ENCODE measurements at regions not wholly inside any gene's neighbourhood (a gene's known extent, or its start where the extent isn't known, plus 50 kb on each side); places are given as distances from the start of the nearest gene placed in this dataset.
"Not testable (repeated sequence)": the region's sequence is repeated elsewhere in the genome, so short reads cannot be mapped to it uniquely, and the experiment has no call there.

- DNase-seq = no peak
Measured at GRCh38 chr7:3164380-3164792, 120.7 kb upstream of the CARD11 start.

DNA sequence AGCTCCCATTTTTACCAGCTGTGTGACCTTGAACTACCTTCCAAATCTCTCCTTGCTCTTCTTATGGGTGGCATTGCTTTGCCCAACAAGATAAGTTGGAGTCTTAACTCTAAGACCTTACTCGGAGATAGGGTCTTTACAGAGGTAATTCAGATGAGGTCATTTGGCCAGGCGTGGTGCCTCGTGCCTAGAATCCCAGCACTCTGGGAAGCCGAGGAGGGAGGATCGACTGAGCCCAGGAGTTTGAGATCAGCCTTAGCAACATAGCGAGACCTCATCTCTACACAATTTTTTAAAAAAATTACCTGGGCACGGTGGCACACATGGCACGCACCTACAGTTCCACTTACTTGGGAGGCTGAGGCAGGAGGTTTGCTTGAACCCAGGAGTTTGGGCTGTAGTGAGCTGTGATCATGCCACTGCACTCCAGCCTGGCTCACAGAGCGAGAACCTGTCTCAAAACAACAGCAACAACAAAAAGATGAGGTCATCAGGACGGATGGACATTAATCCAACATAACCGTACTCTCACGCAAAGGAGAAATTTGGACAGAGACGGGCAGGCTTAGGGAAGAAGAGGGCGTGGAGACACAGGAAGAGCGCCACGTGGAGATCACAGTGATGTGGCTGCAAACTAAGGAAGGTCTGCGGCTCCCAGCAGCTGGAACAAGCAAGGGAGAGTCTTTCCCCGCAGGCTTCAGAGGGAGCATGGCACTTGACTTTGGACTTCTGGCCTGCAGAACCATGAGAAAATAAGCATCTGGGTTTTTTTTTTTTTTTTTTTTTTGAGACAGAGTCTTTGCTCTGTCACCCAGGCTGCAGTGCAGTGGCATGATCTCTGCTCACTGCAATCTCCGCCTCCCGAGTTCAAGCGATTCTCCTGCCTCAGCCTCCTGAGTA is 122.3 kb upstream of the CARD11 start:
- no peak for DNase-seq

- DNase-seq = no peak
Measured at GRCh38 chr7:3167551-3167950, 123.9 kb upstream of the CARD11 start.

DNA sequence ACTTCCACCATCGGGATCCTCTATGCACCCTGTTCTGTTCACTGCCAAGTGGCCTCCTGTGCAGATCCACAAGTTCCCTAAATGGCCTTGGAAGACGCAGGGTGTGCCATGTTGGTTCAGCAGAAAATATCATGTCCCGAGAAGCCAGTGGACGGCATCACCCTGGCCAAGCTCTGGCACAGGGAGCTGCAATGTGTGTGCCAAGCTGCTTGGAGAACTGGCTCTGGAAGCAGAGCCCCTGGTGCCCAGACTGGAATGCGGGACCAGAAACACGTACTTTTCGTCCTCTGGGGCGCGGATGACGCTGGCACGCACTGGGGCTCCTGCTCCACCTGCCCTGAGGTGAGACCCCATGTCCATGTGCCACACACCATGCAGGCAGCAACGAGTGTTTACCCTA is 124.7 kb upstream of the CARD11 start:
- no peak for DNase-seq

DNA sequence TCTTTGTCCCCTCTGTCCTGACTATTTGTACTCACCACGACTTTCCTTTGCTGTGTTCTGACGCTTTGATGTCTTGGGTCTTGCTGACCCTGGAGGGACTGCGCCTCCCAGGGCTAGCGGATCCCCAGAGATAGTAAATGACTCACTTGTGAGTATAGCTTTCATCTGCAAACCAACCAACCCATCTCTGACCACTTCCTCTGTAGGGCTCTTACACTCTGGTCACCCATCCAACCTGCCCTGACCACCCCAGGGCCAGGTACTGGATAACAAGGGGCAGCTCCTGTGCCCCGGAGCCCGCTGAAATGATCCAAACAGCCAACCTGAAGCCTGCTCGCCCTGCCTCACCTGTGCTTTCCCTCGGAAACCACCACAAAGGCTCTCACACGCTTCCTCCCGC is 125.2 kb upstream of the CARD11 start:
- DNase-seq = no peak

- no peak for DNase-seq
Measured at GRCh38 chr7:3172768-3173280, 128.2 kb upstream of the SDK1 start.

- DNase-seq = no peak
Measured at GRCh38 chr7:3174515-3175284, 126.4 kb upstream of the SDK1 start.

DNA sequence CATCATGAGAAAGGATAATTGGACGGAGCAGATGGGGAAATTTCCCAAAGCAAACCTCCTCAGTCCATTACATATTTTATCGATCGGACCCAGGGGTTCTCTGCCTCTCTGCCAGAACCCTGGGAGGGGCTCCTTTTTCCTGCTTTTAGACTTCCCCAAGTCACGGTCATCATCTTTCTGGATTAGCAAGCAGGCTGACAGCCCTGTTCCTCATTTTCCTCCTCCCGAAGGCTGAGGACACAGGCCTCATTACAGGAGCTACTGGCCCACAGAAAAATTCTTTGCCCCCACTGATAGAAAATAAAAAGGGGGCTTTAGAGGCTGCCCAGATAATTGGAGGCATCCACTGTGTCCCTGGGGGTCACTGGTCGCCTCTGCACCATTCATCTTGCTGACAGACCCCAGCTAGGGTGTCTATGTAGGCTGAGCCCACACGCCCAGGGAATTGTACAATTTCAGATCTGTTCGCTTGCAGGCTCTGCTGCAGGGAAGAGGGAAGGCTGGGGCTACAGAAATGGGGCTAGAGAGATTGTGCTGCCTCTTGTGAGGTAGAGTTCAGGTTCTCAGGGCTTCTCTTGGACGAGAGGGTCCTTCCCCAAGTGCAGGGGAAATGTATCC is 125.7 kb upstream of the SDK1 start:
- DNase-seq = no peak

GRCh38 chr7:3176112-3177000 is 124.7 kb upstream of the SDK1 start:
- DNase-seq = no peak

- no peak for DNase-seq
Measured at GRCh38 chr7:3177271-3177670, 123.8 kb upstream of the SDK1 start.

- no peak for DNase-seq
Measured at GRCh38 chr7:3179456-3179855, 121.6 kb upstream of the SDK1 start.

- no peak for DNase-seq
Measured at GRCh38 chr7:3180604-3181003, 120.4 kb upstream of the SDK1 start.

GRCh38 chr7:3182055-3182454 is 119.0 kb upstream of the SDK1 start:
- not testable (repeated sequence) for DNase-seq

GRCh38 chr7:3187444-3188040 is 113.5 kb upstream of the SDK1 start:
- DNase-seq = no peak

DNA sequence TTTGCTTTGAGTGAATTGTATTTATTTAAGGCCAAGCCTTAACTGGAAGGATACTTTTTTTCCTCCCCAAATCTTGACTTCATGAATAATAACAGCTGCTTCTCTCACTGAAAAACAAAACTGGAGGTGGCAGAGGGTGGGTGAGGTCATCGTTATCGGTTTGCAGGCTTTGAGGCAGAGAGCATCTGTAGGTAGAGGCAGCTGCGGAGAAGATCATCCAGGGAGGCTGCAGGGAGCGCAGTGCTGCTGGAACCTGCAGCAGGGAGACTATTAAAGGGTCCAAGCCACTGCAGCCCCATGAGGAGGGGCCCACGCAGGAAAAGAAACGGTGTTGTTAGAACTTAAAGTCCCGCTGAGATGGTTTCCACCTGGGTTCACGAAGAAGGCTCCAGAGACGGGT is 112.1 kb upstream of the SDK1 start:
- no peak for DNase-seq

GRCh38 chr7:3191548-3191947 is 109.5 kb upstream of the SDK1 start:
- no peak for DNase-seq

GRCh38 chr7:3192669-3193068 is 108.4 kb upstream of the SDK1 start:
- DNase-seq = no peak

- DNase-seq = no peak
Measured at GRCh38 chr7:3193379-3194120, 107.5 kb upstream of the SDK1 start.

- no peak for DNase-seq
Measured at GRCh38 chr7:3194501-3195141, 106.4 kb upstream of the SDK1 start.

DNA sequence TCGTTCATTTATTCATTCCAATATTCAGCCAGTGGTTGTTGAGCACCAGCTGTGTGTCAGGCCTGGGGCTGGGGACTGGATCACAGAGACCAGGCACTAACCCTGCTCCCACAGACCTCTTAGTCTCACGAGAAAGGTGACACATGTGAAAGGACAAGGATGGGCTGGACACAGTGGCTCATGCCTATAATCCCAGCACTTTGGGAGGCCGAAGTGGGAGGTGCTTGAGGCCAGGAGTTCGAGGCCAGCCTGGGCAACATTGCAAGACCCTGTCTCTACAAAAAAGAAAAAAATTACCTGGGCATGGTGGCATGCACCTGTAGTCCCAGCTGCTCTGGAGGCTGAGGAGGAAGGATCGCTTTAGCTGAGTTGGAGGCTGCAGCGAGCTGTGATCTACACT is 105.9 kb upstream of the SDK1 start:
- no peak for DNase-seq

Data from Kasumi-1 (cell line).